IMR-90 (cell line): ENCODE measurements at regions not wholly inside any gene's neighbourhood (a gene's known extent, or its start where the extent isn't known, plus 50 kb on each side); places are given as distances from the start of the nearest gene placed in this dataset.
A peak's percentile ranks its signal among the peaks of the same experiment; 100 is the strongest.

Experiments used
- TF ChIP-seq, protein P1 (sequence below): conservative IDR thresholded peaks from 2 replicates; pipeline ENCODE4 v1.5.1; 2012; ENCODE audit warnings: mild to moderate bottlenecking, low read depth, low read length, improper control_type of control experiment
- TF ChIP-seq, protein P2 (sequence below): fragments of 150-350 bp; IDR thresholded peaks from 2 replicates; pipeline ENCODE4 v1.6.1; 2017; ENCODE audit warnings: mild to moderate bottlenecking, antibody characterized with exemption, low read length, low read depth

DNA sequence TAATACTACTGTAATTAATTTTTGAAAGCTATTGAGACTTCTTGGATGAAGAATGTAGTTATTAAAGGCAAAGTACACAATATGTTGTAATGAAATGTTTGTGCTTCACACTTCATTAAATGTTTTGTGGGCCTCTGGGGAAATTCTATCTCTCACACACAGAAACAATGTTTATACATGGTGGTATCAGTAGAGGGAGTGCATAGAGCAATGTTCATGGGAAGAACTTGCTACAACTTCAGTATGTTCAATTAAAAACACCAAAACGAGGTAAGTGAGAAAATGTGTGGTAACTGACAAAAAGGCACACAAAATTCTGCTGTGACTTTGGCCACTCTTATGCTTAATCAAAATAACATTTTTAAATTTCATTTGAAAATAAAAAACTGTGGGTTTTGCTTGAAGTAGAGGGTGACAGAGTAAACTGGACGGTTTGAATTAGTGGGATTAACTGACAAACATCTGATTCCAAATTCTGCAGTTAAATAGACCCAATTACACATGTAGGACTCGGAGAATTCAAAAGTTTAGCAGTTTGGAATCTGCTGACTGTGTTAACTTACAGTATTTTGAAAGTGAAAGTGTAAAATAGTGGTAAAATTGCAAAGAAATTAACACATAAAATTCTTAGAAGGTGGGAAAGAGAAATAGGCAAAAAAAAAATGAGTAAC is 111.4 kb upstream of the TTC29 start:
- TF ChIP-seq, protein P1, sequence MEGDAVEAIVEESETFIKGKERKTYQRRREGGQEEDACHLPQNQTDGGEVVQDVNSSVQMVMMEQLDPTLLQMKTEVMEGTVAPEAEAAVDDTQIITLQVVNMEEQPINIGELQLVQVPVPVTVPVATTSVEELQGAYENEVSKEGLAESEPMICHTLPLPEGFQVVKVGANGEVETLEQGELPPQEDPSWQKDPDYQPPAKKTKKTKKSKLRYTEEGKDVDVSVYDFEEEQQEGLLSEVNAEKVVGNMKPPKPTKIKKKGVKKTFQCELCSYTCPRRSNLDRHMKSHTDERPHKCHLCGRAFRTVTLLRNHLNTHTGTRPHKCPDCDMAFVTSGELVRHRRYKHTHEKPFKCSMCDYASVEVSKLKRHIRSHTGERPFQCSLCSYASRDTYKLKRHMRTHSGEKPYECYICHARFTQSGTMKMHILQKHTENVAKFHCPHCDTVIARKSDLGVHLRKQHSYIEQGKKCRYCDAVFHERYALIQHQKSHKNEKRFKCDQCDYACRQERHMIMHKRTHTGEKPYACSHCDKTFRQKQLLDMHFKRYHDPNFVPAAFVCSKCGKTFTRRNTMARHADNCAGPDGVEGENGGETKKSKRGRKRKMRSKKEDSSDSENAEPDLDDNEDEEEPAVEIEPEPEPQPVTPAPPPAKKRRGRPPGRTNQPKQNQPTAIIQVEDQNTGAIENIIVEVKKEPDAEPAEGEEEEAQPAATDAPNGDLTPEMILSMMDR, result peak; percentile 13; the same call in 1 of the 2 replicates
- TF ChIP-seq, protein P2, sequence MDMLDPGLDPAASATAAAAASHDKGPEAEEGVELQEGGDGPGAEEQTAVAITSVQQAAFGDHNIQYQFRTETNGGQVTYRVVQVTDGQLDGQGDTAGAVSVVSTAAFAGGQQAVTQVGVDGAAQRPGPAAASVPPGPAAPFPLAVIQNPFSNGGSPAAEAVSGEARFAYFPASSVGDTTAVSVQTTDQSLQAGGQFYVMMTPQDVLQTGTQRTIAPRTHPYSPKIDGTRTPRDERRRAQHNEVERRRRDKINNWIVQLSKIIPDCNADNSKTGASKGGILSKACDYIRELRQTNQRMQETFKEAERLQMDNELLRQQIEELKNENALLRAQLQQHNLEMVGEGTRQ, result no peak
